GM23338 (cell line): ENCODE measurements at regions not wholly inside any gene's neighbourhood (a gene's known extent, or its start where the extent isn't known, plus 50 kb on each side); places are given as distances from the start of the nearest gene placed in this dataset.

Experiments
- ATAC-seq: fragments of 200-7000 bp; cut with Tn5 transposase; 3 replicates; pipeline ENCODE4 v1.9.1; 2020
- DNase-seq: peaks from one replicate; pipeline ENCODE4 v3.0.0-alpha.2; 2015; ENCODE audit warnings: low spot score
- H2AFZ ChIP-seq: fragments of 200-600 bp; sonication (generic); 2 replicates; pipeline ENCODE4 v1.8.0; 2016; ENCODE audit warnings: antibody characterized with exemption, mild to moderate bottlenecking, moderate library complexity
- H3F3A ChIP-seq: fragments of 200-600 bp; sonication (generic); replicated peaks from 2 replicates; pipeline ENCODE4 v1.8.0; 2017; ENCODE audit warnings: antibody characterized with exemption, mixed run types, low read depth
- H3K27ac ChIP-seq: fragments of 200-600 bp; sonication (generic); 2 replicates; pipeline ENCODE4 v1.6.1; 2016; ENCODE audit warnings: low read depth
- H3K27me3 ChIP-seq: fragments of 200-600 bp; sonication (generic); 2 replicates; pipeline ENCODE4 v1.8.0; 2016; ENCODE audit warnings: mild to moderate bottlenecking, mixed run types, moderate library complexity; ENCODE audit not compliant: insufficient read depth
- H3K36me3 ChIP-seq: fragments of 200-600 bp; sonication (generic); 2 replicates; pipeline ENCODE4 v1.8.0; 2016; ENCODE audit warnings: mild to moderate bottlenecking; ENCODE audit not compliant: insufficient read depth
- H3K4me1 ChIP-seq: fragments of 200-600 bp; sonication (generic); 2 replicates; pipeline ENCODE4 v1.8.0; 2016; ENCODE audit warnings: mild to moderate bottlenecking, moderate library complexity; ENCODE audit not compliant: insufficient read depth
- H3K4me2 ChIP-seq: fragments of 200-600 bp; sonication (generic); 2 replicates; pipeline ENCODE4 v1.7.1; 2017; ENCODE audit warnings: mixed run types
- H3K4me3 ChIP-seq: fragments of 200-600 bp; sonication (generic); 2 replicates; pipeline ENCODE4 v1.6.1; 2016; ENCODE audit warnings: mixed run types
- H3K79me2 ChIP-seq: fragments of 200-600 bp; sonication (generic); replicated peaks from 2 replicates; pipeline ENCODE4 v1.8.0; 2017; ENCODE audit warnings: mild to moderate bottlenecking; ENCODE audit not compliant: insufficient read depth
- H3K9me2 ChIP-seq: fragments of 200-600 bp; sonication (generic); 2 replicates; pipeline ENCODE4 v1.8.0; 2017; ENCODE audit not compliant: insufficient read depth
- H4K20me1 ChIP-seq: fragments of 200-600 bp; sonication (generic); replicated peaks from 2 replicates; pipeline ENCODE4 v1.8.0; 2017; ENCODE audit warnings: mild to moderate bottlenecking; ENCODE audit not compliant: insufficient read depth
- H3K27ac Mint-ChIP-seq: 2 replicates; pipeline ENCODE4 v1.8.0; 2020; ENCODE audit warnings: inconsistent platforms, mild to moderate bottlenecking, moderate library complexity, mixed read lengths
- H3K27me3 Mint-ChIP-seq: 3 replicates; pipeline ENCODE4 v1.8.0; 2022; ENCODE audit warnings: low read depth, mild to moderate bottlenecking, moderate library complexity, mixed read lengths, inconsistent platforms; ENCODE audit not compliant: insufficient read depth, poor library complexity
- H3K36me3 Mint-ChIP-seq: 3 replicates; pipeline ENCODE4 v1.8.0; 2021; ENCODE audit warnings: low read depth, mild to moderate bottlenecking, inconsistent platforms, moderate library complexity, mixed read lengths
- H3K4me1 Mint-ChIP-seq: 3 replicates; pipeline ENCODE4 v1.8.0; 2020; ENCODE audit warnings: mild to moderate bottlenecking, inconsistent platforms, mixed read lengths
- H3K4me3 Mint-ChIP-seq: 3 replicates; pipeline ENCODE4 v1.8.0; 2021; ENCODE audit warnings: moderate library complexity, mild to moderate bottlenecking, inconsistent platforms, mixed read lengths
- H3K9me3 Mint-ChIP-seq: 3 replicates; pipeline ENCODE4 v1.8.0; 2020; ENCODE audit warnings: moderate library complexity, mild to moderate bottlenecking, inconsistent platforms, mixed read lengths
- CREB1 ChIP-seq: fragments of 250-450 bp; sonication (Bioruptor Pico); IDR thresholded peaks from 2 replicates; pipeline ENCODE4 v1.5.0; 2020; ENCODE audit warnings: low read depth, mild to moderate bottlenecking, moderate library complexity
- CTCF ChIP-seq, 2 experiments: fragments of 200-600 bp in 1 of 2; sonication (generic) in 1 of 2; conservative IDR thresholded peaks; 2 replicates each; pipeline versions ENCODE4 v1.5.1 to v1.6.1; 2016 to 2017; ENCODE audit warnings: antibody characterized with exemption in 2 of 2, low read depth in 2 of 2, mild to moderate bottlenecking in 2 of 2, moderate library complexity in 1 of 2
- EZH2 ChIP-seq: fragments of 200-600 bp; sonication (generic); IDR thresholded peaks from one replicate; pipeline ENCODE4 v1.8.0; 2017; ENCODE audit warnings: antibody characterized with exemption, mild to moderate bottlenecking, low read depth; ENCODE audit not compliant: unreplicated experiment
- EZH2phosphoT487 ChIP-seq: fragments of 200-600 bp; sonication (generic); IDR thresholded peaks from one replicate; pipeline ENCODE4 v1.8.1; 2018; ENCODE audit warnings: antibody characterized with exemption; ENCODE audit not compliant: unreplicated experiment
- JUNB ChIP-seq: IDR thresholded peaks from one replicate; pipeline ENCODE4 v1.6.1; 2016; ENCODE audit warnings: antibody characterized with exemption; ENCODE audit not compliant: unreplicated experiment
- NANOG ChIP-seq: IDR thresholded peaks from 2 replicates; pipeline ENCODE4 v1.6.1; 2016; ENCODE audit warnings: antibody characterized with exemption, borderline replicate concordance
- REST ChIP-seq: IDR thresholded peaks from one replicate; pipeline ENCODE4 v1.6.1; 2018; ENCODE audit warnings: antibody characterized with exemption; ENCODE audit not compliant: unreplicated experiment
- STAT1 ChIP-seq: IDR thresholded peaks from one replicate; pipeline ENCODE4 v1.6.1; 2016; ENCODE audit warnings: antibody characterized with exemption; ENCODE audit not compliant: unreplicated experiment
- ZNF114 ChIP-seq: fragments of 250-450 bp; sonication (Bioruptor Pico); IDR thresholded peaks from 2 replicates; pipeline ENCODE4 v1.5.0; 2020; ENCODE audit warnings: mild to moderate bottlenecking, moderate library complexity
- ZNF331 ChIP-seq: fragments of 250-450 bp; sonication (Bioruptor Pico); IDR thresholded peaks from 2 replicates; pipeline ENCODE4 v1.5.0; 2020; ENCODE audit warnings: low read depth, mild to moderate bottlenecking, moderate library complexity
- TF ChIP-seq, protein P1 (sequence below): fragments of 250-450 bp; sonication (Bioruptor Pico); IDR thresholded peaks from 2 replicates; pipeline ENCODE4 v1.5.0; 2020; ENCODE audit warnings: mild to moderate bottlenecking, moderate library complexity
- TF ChIP-seq, protein P2 (sequence below): IDR thresholded peaks from 2 replicates; pipeline ENCODE4 v1.6.1; 2016; ENCODE audit warnings: antibody characterized with exemption

- DNase-seq (no peak), ATAC-seq (no peak)
- TF ChIP-seq STAT1 (no peak), ZNF331 (CRISPR knock-in tag) (no peak), JUNB (no peak), REST (no peak), EZH2phosphoT487 (no peak), CREB1 (CRISPR knock-in tag) (no peak), CTCF (conservative IDR thresholded peaks at IDR 0.05; ENCODE audit: low read depth in 2 of 2) (no peak), NANOG (no peak), EZH2 (no peak), ZNF114 (CRISPR knock-in tag) (no peak)
- TF ChIP-seq, protein P1, sequence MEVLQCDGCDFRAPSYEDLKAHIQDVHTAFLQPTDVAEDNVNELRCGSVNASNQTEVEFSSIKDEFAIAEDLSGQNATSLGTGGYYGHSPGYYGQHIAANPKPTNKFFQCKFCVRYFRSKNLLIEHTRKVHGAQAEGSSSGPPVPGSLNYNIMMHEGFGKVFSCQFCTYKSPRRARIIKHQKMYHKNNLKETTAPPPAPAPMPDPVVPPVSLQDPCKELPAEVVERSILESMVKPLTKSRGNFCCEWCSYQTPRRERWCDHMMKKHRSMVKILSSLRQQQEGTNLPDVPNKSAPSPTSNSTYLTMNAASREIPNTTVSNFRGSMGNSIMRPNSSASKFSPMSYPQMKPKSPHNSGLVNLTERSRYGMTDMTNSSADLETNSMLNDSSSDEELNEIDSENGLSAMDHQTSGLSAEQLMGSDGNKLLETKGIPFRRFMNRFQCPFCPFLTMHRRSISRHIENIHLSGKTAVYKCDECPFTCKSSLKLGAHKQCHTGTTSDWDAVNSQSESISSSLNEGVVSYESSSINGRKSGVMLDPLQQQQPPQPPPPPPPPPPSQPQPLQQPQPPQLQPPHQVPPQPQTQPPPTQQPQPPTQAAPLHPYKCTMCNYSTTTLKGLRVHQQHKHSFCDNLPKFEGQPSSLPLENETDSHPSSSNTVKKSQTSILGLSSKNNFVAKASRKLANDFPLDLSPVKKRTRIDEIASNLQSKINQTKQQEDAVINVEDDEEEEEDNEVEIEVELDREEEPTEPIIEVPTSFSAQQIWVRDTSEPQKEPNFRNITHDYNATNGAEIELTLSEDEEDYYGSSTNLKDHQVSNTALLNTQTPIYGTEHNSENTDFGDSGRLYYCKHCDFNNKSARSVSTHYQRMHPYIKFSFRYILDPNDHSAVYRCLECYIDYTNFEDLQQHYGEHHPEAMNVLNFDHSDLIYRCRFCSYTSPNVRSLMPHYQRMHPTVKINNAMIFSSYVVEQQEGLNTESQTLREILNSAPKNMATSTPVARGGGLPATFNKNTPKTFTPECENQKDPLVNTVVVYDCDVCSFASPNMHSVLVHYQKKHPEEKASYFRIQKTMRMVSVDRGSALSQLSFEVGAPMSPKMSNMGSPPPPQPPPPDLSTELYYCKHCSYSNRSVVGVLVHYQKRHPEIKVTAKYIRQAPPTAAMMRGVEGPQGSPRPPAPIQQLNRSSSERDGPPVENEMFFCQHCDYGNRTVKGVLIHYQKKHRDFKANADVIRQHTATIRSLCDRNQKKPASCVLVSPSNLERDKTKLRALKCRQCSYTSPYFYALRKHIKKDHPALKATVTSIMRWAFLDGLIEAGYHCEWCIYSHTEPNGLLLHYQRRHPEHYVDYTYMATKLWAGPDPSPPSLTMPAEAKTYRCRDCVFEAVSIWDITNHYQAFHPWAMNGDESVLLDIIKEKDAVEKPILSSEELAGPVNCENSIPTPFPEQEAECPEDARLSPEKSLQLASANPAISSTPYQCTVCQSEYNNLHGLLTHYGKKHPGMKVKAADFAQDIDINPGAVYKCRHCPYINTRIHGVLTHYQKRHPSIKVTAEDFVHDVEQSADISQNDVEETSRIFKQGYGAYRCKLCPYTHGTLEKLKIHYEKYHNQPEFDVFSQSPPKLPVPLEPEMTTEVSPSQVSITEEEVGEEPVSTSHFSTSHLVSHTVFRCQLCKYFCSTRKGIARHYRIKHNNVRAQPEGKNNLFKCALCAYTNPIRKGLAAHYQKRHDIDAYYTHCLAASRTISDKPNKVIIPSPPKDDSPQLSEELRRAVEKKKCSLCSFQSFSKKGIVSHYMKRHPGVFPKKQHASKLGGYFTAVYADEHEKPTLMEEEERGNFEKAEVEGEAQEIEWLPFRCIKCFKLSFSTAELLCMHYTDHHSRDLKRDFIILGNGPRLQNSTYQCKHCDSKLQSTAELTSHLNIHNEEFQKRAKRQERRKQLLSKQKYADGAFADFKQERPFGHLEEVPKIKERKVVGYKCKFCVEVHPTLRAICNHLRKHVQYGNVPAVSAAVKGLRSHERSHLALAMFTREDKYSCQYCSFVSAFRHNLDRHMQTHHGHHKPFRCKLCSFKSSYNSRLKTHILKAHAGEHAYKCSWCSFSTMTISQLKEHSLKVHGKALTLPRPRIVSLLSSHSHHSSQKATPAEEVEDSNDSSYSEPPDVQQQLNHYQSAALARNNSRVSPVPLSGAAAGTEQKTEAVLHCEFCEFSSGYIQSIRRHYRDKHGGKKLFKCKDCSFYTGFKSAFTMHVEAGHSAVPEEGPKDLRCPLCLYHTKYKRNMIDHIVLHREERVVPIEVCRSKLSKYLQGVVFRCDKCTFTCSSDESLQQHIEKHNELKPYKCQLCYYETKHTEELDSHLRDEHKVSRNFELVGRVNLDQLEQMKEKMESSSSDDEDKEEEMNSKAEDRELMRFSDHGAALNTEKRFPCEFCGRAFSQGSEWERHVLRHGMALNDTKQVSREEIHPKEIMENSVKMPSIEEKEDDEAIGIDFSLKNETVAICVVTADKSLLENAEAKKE (CRISPR knock-in tag) = no peak
- TF ChIP-seq, protein P2, sequence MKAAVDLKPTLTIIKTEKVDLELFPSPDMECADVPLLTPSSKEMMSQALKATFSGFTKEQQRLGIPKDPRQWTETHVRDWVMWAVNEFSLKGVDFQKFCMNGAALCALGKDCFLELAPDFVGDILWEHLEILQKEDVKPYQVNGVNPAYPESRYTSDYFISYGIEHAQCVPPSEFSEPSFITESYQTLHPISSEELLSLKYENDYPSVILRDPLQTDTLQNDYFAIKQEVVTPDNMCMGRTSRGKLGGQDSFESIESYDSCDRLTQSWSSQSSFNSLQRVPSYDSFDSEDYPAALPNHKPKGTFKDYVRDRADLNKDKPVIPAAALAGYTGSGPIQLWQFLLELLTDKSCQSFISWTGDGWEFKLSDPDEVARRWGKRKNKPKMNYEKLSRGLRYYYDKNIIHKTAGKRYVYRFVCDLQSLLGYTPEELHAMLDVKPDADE = no peak
- H3K4me2 ChIP-seq = no peak overlapping the region
- Mint-ChIP-seq H3K36me3 (no peaks in the 10 kb centered on the region), H3K9me3 (peaks cover 2% of the 10 kb centered on the region; the same call in 1 of the 3 replicates), H3K27ac (no peak overlapping the region), H3K4me3 (no peak overlapping the region), H3K4me1 (no peaks in the 10 kb centered on the region), H3K27me3 (no peaks in the 10 kb centered on the region)
- H3K27ac ChIP-seq = no peak overlapping the region
- no peaks in the 10 kb centered on the region for H3F3A ChIP-seq
- H3K4me1 ChIP-seq = no peaks in the 10 kb centered on the region
- peaks cover 4% of the 10 kb centered on the region; the same call in 1 of the 2 replicates for H3K9me2 ChIP-seq
- peak overlapping the region; percentile 52; the same call in 1 of the 2 replicates for H2AFZ ChIP-seq
- H3K36me3 ChIP-seq = no peaks in the 10 kb centered on the region
- H3K4me3 ChIP-seq = no peak overlapping the region
- no peaks in the 10 kb centered on the region for H4K20me1 ChIP-seq
- no peaks in the 10 kb centered on the region for H3K79me2 ChIP-seq
- H3K27me3 ChIP-seq = no peaks in the 10 kb centered on the region
These were observed 204.3 kb downstream of the ASCL1 start for GRCh38 chr12:103161582-103162362.
